ENCODE measurements at regions not wholly inside any gene's neighbourhood (a gene's known extent, or its start where the extent isn't known, plus 50 kb on each side); places are given as distances from the start of the nearest gene placed in this dataset.

GRCh38 chr4:20622701-20623100 is 77.6 kb upstream of the PACRGL start:
- no peak for TF ChIP-seq POLR2AphosphoS5 (IDR thresholded peaks at IDR 0.05)
- no peak for TF ChIP-seq POLR2A (IDR thresholded peaks at IDR 0.05)
- no peak for TF ChIP-seq CTCF (IDR thresholded peaks at IDR 0.05)

All from suprapubic skin (tissue), 4 donors.